SK-N-SH treated with all-trans-retinoic acid at 6 μM for 48 hours (cell line): ENCODE measurements at regions not wholly inside any gene's neighbourhood (a gene's known extent, or its start where the extent isn't known, plus 50 kb on each side); places are given as distances from the start of the nearest gene placed in this dataset.
"Not testable (repeated sequence)": the region's sequence is repeated elsewhere in the genome, so short reads cannot be mapped to it uniquely, and the experiment has no call there.

Experiments used
- ARNTL ChIP-seq: fragments of 450-650 bp; formaldehyde crosslinking; IDR thresholded peaks from 2 replicates; pipeline ENCODE4 v1.5.0; 2020; ENCODE audit warnings: low read depth, mild to moderate bottlenecking, moderate library complexity, borderline replicate concordance
- BACH2 ChIP-seq: fragments of 250-450 bp; sonication (Bioruptor Pico); IDR thresholded peaks from 2 replicates; pipeline ENCODE4 v1.9.0; 2021; ENCODE audit warnings: mild to moderate bottlenecking, borderline replicate concordance
- CREB5 ChIP-seq: fragments of 250-450 bp; sonication (Bioruptor Pico); IDR thresholded peaks from 2 replicates; pipeline ENCODE4 v1.5.1; 2020; ENCODE audit warnings: low read depth, mild to moderate bottlenecking, moderate library complexity
- ESRRG ChIP-seq: fragments of 250-450 bp; sonication (Bioruptor Pico); IDR thresholded peaks from 2 replicates; pipeline ENCODE4 v1.6.1; 2021; ENCODE audit warnings: mild to moderate bottlenecking
- GLIS3 ChIP-seq: fragments of 250-450 bp; sonication (Bioruptor Pico); IDR thresholded peaks from 2 replicates; pipeline ENCODE4 v1.5.0; 2020; ENCODE audit warnings: mild to moderate bottlenecking, moderate library complexity
- ISL1 ChIP-seq: fragments of 250-450 bp; sonication (Bioruptor Pico); IDR thresholded peaks from 2 replicates; pipeline ENCODE4 v2.1.2; 2022; ENCODE audit warnings: mild to moderate bottlenecking, moderate library complexity
- PATZ1 ChIP-seq: fragments of 250-450 bp; sonication (Bioruptor Pico); IDR thresholded peaks from 2 replicates; pipeline ENCODE4 v1.8.0; 2020; ENCODE audit warnings: mild to moderate bottlenecking, moderate library complexity, borderline replicate concordance
- PPARA ChIP-seq: fragments of 250-450 bp; sonication (Bioruptor Pico); IDR thresholded peaks from 2 replicates; pipeline ENCODE4 v1.5.0; 2020; ENCODE audit warnings: mild to moderate bottlenecking, borderline replicate concordance
- TOX ChIP-seq: fragments of 250-450 bp; sonication (Bioruptor Pico); IDR thresholded peaks from 2 replicates; pipeline ENCODE4 v1.8.0; 2021; ENCODE audit warnings: mild to moderate bottlenecking, moderate library complexity, borderline replicate concordance
- ZC3H10 ChIP-seq: fragments of 250-450 bp; sonication (Bioruptor Pico); IDR thresholded peaks from 2 replicates; pipeline ENCODE4 v1.5.1; 2021; ENCODE audit warnings: mild to moderate bottlenecking, moderate library complexity
- ZFP30 ChIP-seq: fragments of 450-650 bp; formaldehyde crosslinking; IDR thresholded peaks from 2 replicates; pipeline ENCODE4 v1.5.0; 2022; ENCODE audit warnings: mild to moderate bottlenecking, moderate library complexity
- ZNF565 ChIP-seq: fragments of 450-650 bp; formaldehyde crosslinking; conservative IDR thresholded peaks from 2 replicates; pipeline ENCODE4 v1.5.0; 2020; ENCODE audit warnings: low read depth, mild to moderate bottlenecking, moderate library complexity
- ZNF8 ChIP-seq: fragments of 450-650 bp; formaldehyde crosslinking; IDR thresholded peaks from 2 replicates; pipeline ENCODE4 v1.5.0; 2020; ENCODE audit warnings: mild to moderate bottlenecking, moderate library complexity

GRCh38 chr1:192465221-192465620 lies 110.4 kb upstream of the RGS1 start:
- not testable (repeated sequence) for TF ChIP-seq ZNF8 (CRISPR knock-in tag); ZC3H10 (CRISPR knock-in tag); ARNTL; TOX; GLIS3 (CRISPR knock-in tag); PATZ1 (CRISPR knock-in tag); BACH2 (CRISPR knock-in tag); ZNF565 (CRISPR knock-in tag); ESRRG (CRISPR knock-in tag); CREB5; PPARA (CRISPR knock-in tag); ZFP30 (CRISPR knock-in tag); ISL1 (CRISPR knock-in tag)
